Endodermal cell (in vitro differentiated cells): ENCODE measurements at regions not wholly inside any gene's neighbourhood (a gene's known extent, or its start where the extent isn't known, plus 50 kb on each side); places are given as distances from the start of the nearest gene placed in this dataset.
A peak's percentile ranks its signal among the peaks of the same experiment; 100 is the strongest.

Source experiments
- DNase-seq: peaks from one replicate; pipeline ENCODE4 v3.0.0-alpha.2; 2017
- H3K27ac ChIP-seq: 2 replicates; pipeline ENCODE4 v1.5.1; 2013; ENCODE audit warnings: mild to moderate bottlenecking, low read depth, low read length, moderate library complexity
- H3K27me3 ChIP-seq: 2 replicates; pipeline ENCODE4 v1.6.1; 2013; ENCODE audit warnings: mild to moderate bottlenecking, low read length, moderate library complexity; ENCODE audit not compliant: insufficient read depth, control insufficient read depth, poor library complexity, severe bottlenecking
- H3K36me3 ChIP-seq: 2 replicates; pipeline ENCODE4 v1.7.0; 2013; ENCODE audit warnings: mild to moderate bottlenecking, low read length, moderate library complexity; ENCODE audit not compliant: control insufficient read depth, insufficient read depth
- H3K4me1 ChIP-seq: one replicate; pipeline ENCODE4 v1.7.0; 2013; ENCODE audit warnings: low read length; ENCODE audit not compliant: control insufficient read depth, insufficient read depth
- H3K4me3 ChIP-seq: 2 replicates; pipeline ENCODE4 v1.5.1; 2013; ENCODE audit warnings: mild to moderate bottlenecking, low read length, moderate library complexity
- H3K9ac ChIP-seq: 2 replicates; pipeline ENCODE4 v1.6.1; 2013; ENCODE audit warnings: mild to moderate bottlenecking, low read length, moderate library complexity; ENCODE audit not compliant: poor library complexity, severe bottlenecking; ENCODE audit errors: extremely low read depth
- H3K9me3 ChIP-seq: 2 replicates; pipeline ENCODE4 v1.6.1; 2013; ENCODE audit warnings: mild to moderate bottlenecking, low read length, moderate library complexity; ENCODE audit not compliant: control insufficient read depth
- H3K27ac Mint-ChIP-seq: 2 replicates; pipeline ENCODE4 v1.8.0; 2020; ENCODE audit warnings: mixed read lengths
- H3K27me3 Mint-ChIP-seq: 2 replicates; pipeline ENCODE4 v1.8.0; 2021; ENCODE audit warnings: mild to moderate bottlenecking, mixed read lengths; ENCODE audit not compliant: insufficient read depth
- H3K36me3 Mint-ChIP-seq: 2 replicates; pipeline ENCODE4 v1.8.0; 2020; ENCODE audit warnings: low read depth, mixed read lengths
- H3K4me1 Mint-ChIP-seq: 2 replicates; pipeline ENCODE4 v1.8.0; 2020; ENCODE audit warnings: mixed read lengths
- H3K4me3 Mint-ChIP-seq: 2 replicates; pipeline ENCODE4 v1.8.0; 2020; ENCODE audit warnings: mild to moderate bottlenecking, moderate library complexity, mixed read lengths
- H3K9me3 Mint-ChIP-seq: 2 replicates; pipeline ENCODE4 v1.8.0; 2020; ENCODE audit warnings: mild to moderate bottlenecking, mixed read lengths
- whole genome bisulfite sequencing, 2 experiments: methylation state at CpG; one replicate each; pipeline versions ENCODE4 v1.1.5 to v1.1.7; 2013; ENCODE audit warnings: missing lambda C conversion rate in 2 of 2, mixed read lengths in 1 of 2; ENCODE audit not compliant: insufficient coverage in 1 of 2, insufficient read length in 1 of 2; 5-methylcytosine and 5-hydroxymethylcytosine counted together
- TF ChIP-seq, protein P1 (sequence below): fragments of 200-600 bp; sonication (generic); conservative IDR thresholded peaks from 2 replicates; pipeline ENCODE4 v1.5.0; 2021; ENCODE audit warnings: antibody characterized with exemption, mild to moderate bottlenecking

DNA sequence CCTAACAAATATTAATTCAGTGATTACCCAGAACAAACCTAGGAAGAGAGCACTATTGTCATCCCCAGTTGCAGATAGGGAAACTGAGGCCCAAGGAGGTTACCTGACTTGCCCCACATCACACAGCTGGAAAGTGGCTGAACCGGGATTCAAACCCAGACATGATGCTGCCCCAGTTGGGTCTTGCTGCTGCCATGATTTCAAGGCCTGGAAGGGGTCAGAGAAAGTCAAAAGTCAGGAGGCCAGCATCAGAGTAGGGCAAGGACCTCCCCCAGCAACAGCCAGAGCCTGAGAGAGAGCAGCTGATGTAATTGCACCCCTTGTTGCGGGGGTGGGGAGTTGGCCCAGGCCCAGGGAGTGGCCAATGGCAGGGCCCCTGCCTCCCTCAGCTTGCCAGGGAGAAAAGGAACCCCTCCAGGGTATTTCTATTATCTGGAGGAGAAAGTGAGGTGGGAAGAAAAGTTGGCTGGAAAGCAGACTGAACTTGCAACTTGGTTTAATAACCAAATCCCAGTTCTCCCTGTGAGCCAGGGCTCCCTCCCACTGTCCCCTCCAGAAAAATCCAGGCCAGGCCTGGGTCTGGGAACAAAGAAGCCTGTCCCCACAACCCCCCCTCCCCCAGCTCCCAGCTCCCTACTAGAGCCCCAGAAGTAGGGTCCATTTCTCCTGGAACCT, 83.6 kb downstream of the MRPL14 start:
- H3K9me3 ChIP-seq: no peaks in the 10 kb centered on the region
- no peak overlapping the region for H3K4me3 ChIP-seq
- no peaks in the 10 kb centered on the region for H3K36me3 ChIP-seq
- Mint-ChIP-seq H3K27ac (no peak overlapping the region), H3K9me3 (no peaks in the 10 kb centered on the region), H3K36me3 (no peaks in the 10 kb centered on the region), H3K27me3 (peaks cover 3% of the 10 kb centered on the region), H3K4me3 (no peak overlapping the region), H3K4me1 (peaks cover 33% of the 10 kb centered on the region)
- TF ChIP-seq, protein P1, sequence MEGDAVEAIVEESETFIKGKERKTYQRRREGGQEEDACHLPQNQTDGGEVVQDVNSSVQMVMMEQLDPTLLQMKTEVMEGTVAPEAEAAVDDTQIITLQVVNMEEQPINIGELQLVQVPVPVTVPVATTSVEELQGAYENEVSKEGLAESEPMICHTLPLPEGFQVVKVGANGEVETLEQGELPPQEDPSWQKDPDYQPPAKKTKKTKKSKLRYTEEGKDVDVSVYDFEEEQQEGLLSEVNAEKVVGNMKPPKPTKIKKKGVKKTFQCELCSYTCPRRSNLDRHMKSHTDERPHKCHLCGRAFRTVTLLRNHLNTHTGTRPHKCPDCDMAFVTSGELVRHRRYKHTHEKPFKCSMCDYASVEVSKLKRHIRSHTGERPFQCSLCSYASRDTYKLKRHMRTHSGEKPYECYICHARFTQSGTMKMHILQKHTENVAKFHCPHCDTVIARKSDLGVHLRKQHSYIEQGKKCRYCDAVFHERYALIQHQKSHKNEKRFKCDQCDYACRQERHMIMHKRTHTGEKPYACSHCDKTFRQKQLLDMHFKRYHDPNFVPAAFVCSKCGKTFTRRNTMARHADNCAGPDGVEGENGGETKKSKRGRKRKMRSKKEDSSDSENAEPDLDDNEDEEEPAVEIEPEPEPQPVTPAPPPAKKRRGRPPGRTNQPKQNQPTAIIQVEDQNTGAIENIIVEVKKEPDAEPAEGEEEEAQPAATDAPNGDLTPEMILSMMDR: no peak
- peaks cover 11% of the 10 kb centered on the region for H3K4me1 ChIP-seq
- peak overlapping the region; percentile 91 for H3K27ac ChIP-seq
- no peak overlapping the region for H3K9ac ChIP-seq
- DNase-seq: peak; percentile 76
- H3K27me3 ChIP-seq: no peaks in the 10 kb centered on the region
- WGBS, 2 experiments: 82 to 83% methylated on average over 1 to 2 of the region's 2 CpGs

DNA sequence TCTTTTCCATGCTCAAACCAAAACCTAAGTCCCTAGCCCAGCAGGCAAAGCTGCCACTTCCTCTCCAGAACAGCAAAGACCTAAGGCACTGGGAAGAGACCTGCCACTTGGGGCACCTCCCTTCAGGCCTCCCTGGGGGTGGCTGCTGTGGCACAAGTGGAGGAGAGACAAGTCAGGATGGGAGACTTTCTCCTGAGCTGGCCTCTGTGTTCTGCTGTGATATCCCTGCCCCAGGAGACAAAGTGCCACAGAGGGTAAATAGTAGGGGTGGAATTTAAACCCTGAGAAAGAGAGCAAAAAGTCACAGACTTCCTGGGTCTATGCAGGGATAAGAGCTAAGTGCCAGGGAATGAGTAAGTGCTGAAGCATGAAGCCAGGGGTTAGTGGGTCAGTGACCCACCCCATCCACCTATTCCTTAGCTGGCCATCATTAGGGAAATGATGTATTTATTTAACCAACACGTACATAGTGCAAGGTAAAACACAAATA, 84.2 kb downstream of the MRPL14 start:
- H3K9me3 Mint-ChIP-seq: no peaks in the 10 kb centered on the region
- Histone ChIP-seq H3K9me3 (no peaks in the 10 kb centered on the region), H3K36me3 (no peaks in the 10 kb centered on the region), H3K9ac (no peak overlapping the region), H3K4me3 (no peak overlapping the region), H3K27ac (peak overlapping the region; percentile 91), H3K27me3 (no peaks in the 10 kb centered on the region), H3K4me1 (peaks cover 11% of the 10 kb centered on the region)
- TF ChIP-seq, protein P1: no peak
- H3K36me3 Mint-ChIP-seq: no peaks in the 10 kb centered on the region
- H3K4me1 Mint-ChIP-seq: peaks cover 33% of the 10 kb centered on the region
- DNase-seq: no peak
- peaks cover 3% of the 10 kb centered on the region for H3K27me3 Mint-ChIP-seq
- no peak overlapping the region for H3K4me3 Mint-ChIP-seq
- H3K27ac Mint-ChIP-seq: peak overlapping the region; percentile 72
- 86% methylated on average over 1 of the region's 1 CpG; no CpG with 5 or more reads in 1 of the 2 experiments for WGBS, 2 experiments

GRCh38 chr6:44042261-44042988, 84.8 kb downstream of the MRPL14 start:
- no peak overlapping the region for H3K9ac ChIP-seq
- 83 to 84% methylated on average over 4 of the region's 4 CpGs for WGBS, 2 experiments
- no peaks in the 10 kb centered on the region for H3K36me3 ChIP-seq
- no peak for DNase-seq
- no peak overlapping the region for H3K4me3 Mint-ChIP-seq
- H3K4me1 Mint-ChIP-seq: peaks cover 33% of the 10 kb centered on the region
- no peak overlapping the region for H3K27ac ChIP-seq
- H3K36me3 Mint-ChIP-seq: no peaks in the 10 kb centered on the region
- H3K9me3 ChIP-seq: no peaks in the 10 kb centered on the region
- no peaks in the 10 kb centered on the region for H3K9me3 Mint-ChIP-seq
- H3K4me3 ChIP-seq: no peak overlapping the region
- peak overlapping the region; percentile 93 for H3K27ac Mint-ChIP-seq
- H3K27me3 Mint-ChIP-seq: peaks cover 3% of the 10 kb centered on the region
- TF ChIP-seq, protein P1: no peak
- no peaks in the 10 kb centered on the region for H3K27me3 ChIP-seq
- peaks cover 11% of the 10 kb centered on the region for H3K4me1 ChIP-seq
